HepG2 (cell line): ENCODE measurements at regions not wholly inside any gene's neighbourhood (a gene's known extent, or its start where the extent isn't known, plus 50 kb on each side); places are given as distances from the start of the nearest gene placed in this dataset.

ENCODE experiments used
- ATAC-seq: fragments of 200-7000 bp; cut with Tn5 transposase; 3 replicates; pipeline ENCODE4 v1.9.1; 2020; ENCODE audit warnings: mild to moderate bottlenecking, moderate library complexity
- BruUV-seq: library from RNA; stranded (reverse); fragments of 400-500 nt; replicated peaks from 2 replicates; lab custom pipeline; 2021; lab: Mats Ljungman, UMichigan
- CTCF ChIA-PET: fragments of 300-600 bp; formaldehyde crosslinking; extraction: SDS; loops from one replicate; lab custom pipeline; 2021; ENCODE audit warnings: low total read pairs, inconsistent platforms, low intra/inter-chr PET ratio; lab: Yijun Ruan, JAX
- POLR2A ChIA-PET: fragments of 350-600 bp; sonication (Branson Sonifier 250); formaldehyde crosslinking; loops from one replicate; lab custom pipeline; 2020; ENCODE audit warnings: antibody characterized with exemption, inconsistent platforms; lab: Yijun Ruan, JAX
- DNase-seq: peaks from one replicate; pipeline ENCODE4 v3.0.0-alpha.2; 2015; ENCODE audit warnings: low spot score
- FAIRE-seq: peaks from 3 replicates; lab custom pipeline; 2011; peaks lifted over from hg19 to GRCh38; lab: Jason Lieb, UNC
- H2AFZ ChIP-seq: one replicate; pipeline ENCODE4 v1.6.1; 2011; ENCODE audit warnings: low read length, inconsistent platforms
- H3K27ac ChIP-seq: fragments of 300-600 bp; 3 replicates; pipeline ENCODE4 v1.8.0; 2011; ENCODE audit warnings: mixed run types, mild to moderate bottlenecking, mixed read lengths, low read length, inconsistent platforms; ENCODE audit not compliant: insufficient read depth; ENCODE audit errors: extremely low read length
- H3K27me3 ChIP-seq, 2 experiments: fragments of 200-600 bp in 1 of 2; 2 replicates in 1 of 2; 3 replicates in 1 of 2; pipeline versions ENCODE4 v1.6.0 to v1.8.0; 2011; ENCODE audit warnings: low read length in 2 of 2, mild to moderate bottlenecking in 2 of 2, moderate library complexity in 2 of 2, inconsistent platforms in 1 of 2; ENCODE audit not compliant: insufficient read depth in 2 of 2, control insufficient read depth in 1 of 2
- H3K36me3 ChIP-seq, 2 experiments: fragments of 200-600 bp in 1 of 2; replicated peaks in 1 of 2; 2 replicates in 1 of 2; 3 replicates in 1 of 2; pipeline versions ENCODE4 v1.5.1 to v1.8.0; 2011; ENCODE audit warnings: low read length in 2 of 2, inconsistent platforms in 1 of 2; ENCODE audit not compliant: insufficient read depth in 2 of 2, control insufficient read depth in 1 of 2
- H3K4me1 ChIP-seq: 2 replicates; pipeline ENCODE4 v1.5.1; 2012; ENCODE audit warnings: low read length, inconsistent platforms; ENCODE audit not compliant: insufficient read depth
- H3K4me2 ChIP-seq: 2 replicates; pipeline ENCODE4 v1.6.0; 2011; ENCODE audit warnings: low read depth, low read length, inconsistent platforms
- H3K4me3 ChIP-seq, 3 experiments: fragments of 200-600 bp in 1 of 3; sonication (generic), shearing (Covaris generic) in 1 of 3; replicated peaks in 1 of 3; 2 replicates each; pipeline ENCODE4 v1.5.1; 2011 to 2016; ENCODE audit warnings: low read length in 3 of 3, inconsistent platforms in 2 of 3, low read depth in 2 of 3, mild to moderate bottlenecking in 2 of 3, control low read depth in 1 of 3, mixed read lengths in 1 of 3; ENCODE audit not compliant: insufficient read depth in 1 of 3
- H3K79me2 ChIP-seq: one replicate; pipeline ENCODE4 v1.6.1; 2011; ENCODE audit warnings: low read length, inconsistent platforms; ENCODE audit not compliant: insufficient read depth
- H3K9ac ChIP-seq: 2 replicates; pipeline ENCODE4 v1.6.0; 2011; ENCODE audit warnings: mild to moderate bottlenecking, low read depth, low read length, inconsistent platforms; ENCODE audit not compliant: insufficient read depth
- H3K9me3 ChIP-seq: 2 replicates; pipeline ENCODE4 v1.5.1; 2012; ENCODE audit warnings: mild to moderate bottlenecking, low read length
- H4K20me1 ChIP-seq: 2 replicates; pipeline ENCODE4 v1.6.0; 2011; ENCODE audit warnings: inconsistent platforms, mild to moderate bottlenecking, low read length, moderate library complexity; ENCODE audit not compliant: insufficient read depth
- AKNA ChIP-seq: sonication (generic); formaldehyde crosslinking; IDR thresholded peaks from 2 replicates; pipeline ENCODE4 v1.4.0; 2020; ENCODE audit warnings: missing genetic modification reagents, borderline replicate concordance
- CHD2 ChIP-seq: IDR thresholded peaks from 2 replicates; pipeline ENCODE4 v1.6.1; 2011; ENCODE audit warnings: low read depth, low read length, improper control_type of control experiment
- ERF ChIP-seq: IDR thresholded peaks from 2 replicates; pipeline ENCODE4 v1.6.1; 2018; ENCODE audit warnings: missing biosample characterization, missing genetic modification reagents
- TERF1 ChIP-seq: sonication (generic); formaldehyde crosslinking; IDR thresholded peaks from 2 replicates; pipeline ENCODE4 v1.8.0; 2022; ENCODE audit warnings: mild to moderate bottlenecking, missing genetic modification reagents, moderate library complexity
- TFE3 ChIP-seq: IDR thresholded peaks from 2 replicates; pipeline ENCODE4 v1.6.1; 2016
- TOPORS ChIP-seq: sonication (generic); formaldehyde crosslinking; IDR thresholded peaks from 2 replicates; pipeline ENCODE4 v1.8.0; 2023; ENCODE audit warnings: mild to moderate bottlenecking, missing genetic modification reagents
- ZNF335 ChIP-seq: sonication (generic); formaldehyde crosslinking; IDR thresholded peaks from 2 replicates; pipeline ENCODE4 v1.4.0; 2020; ENCODE audit warnings: missing genetic modification reagents
- in situ Hi-C: cut with HindIII; loops from 2 replicates; pipeline ENCODE4 v1.10.0; 2017; ENCODE audit warnings: low pct_unique_long_range_greater_than_20kb; ENCODE audit not compliant: extremely low pct_ligation_motif_present
- intact Hi-C: fragments of 100-400 bp; cut with micrococcal nuclease; formaldehyde crosslinking; loops from one replicate; pipeline ENCODE4 v1.10.0; 2022; ENCODE audit not compliant: unreplicated experiment

GRCh38 chr3:4033296-4033695 lies 234.1 kb downstream of the LRRN1 start (continued):
- TF ChIP-seq TERF1 (CRISPR knock-in tag) (no peak), ZNF335 (CRISPR knock-in tag) (no peak), AKNA (CRISPR knock-in tag) (no peak), ERF (CRISPR knock-in tag) (no peak), TFE3 (CRISPR knock-in tag) (no peak)

- no peak overlapping the region for H3K9ac ChIP-seq
- no peak overlapping the region for H3K4me3 ChIP-seq
- H3K79me2 ChIP-seq = no peaks in the 10 kb centered on the region
- H4K20me1 ChIP-seq = no peaks in the 10 kb centered on the region
- no peaks in the 10 kb centered on the region for H3K9me3 ChIP-seq
- no peak for ATAC-seq
- intact Hi-C loops = no loop called here
- H3K4me1 ChIP-seq = no peaks in the 10 kb centered on the region
- no peak for DNase-seq
- in situ Hi-C loops = no loop called here
- POLR2A ChIA-PET = no interaction called here
- no peak overlapping the region for H2AFZ ChIP-seq
- no TSS peak for BruUV-seq
- no peak overlapping the region for H3K27ac ChIP-seq
- H3K27me3 ChIP-seq = no peaks in the 10 kb centered on the region
- TF ChIP-seq CHD2 (no peak), TOPORS (CRISPR knock-in tag) (no peak)
- H3K36me3 ChIP-seq = no peaks in the 10 kb centered on the region
- H3K4me2 ChIP-seq = no peak overlapping the region
- CTCF ChIA-PET = no interaction called here
- no peak for FAIRE-seq
Observed at GRCh38 chr3:4036046-4036445, 236.8 kb downstream of the LRRN1 start.
